Osteoblast (primary cell): ENCODE measurements at regions not wholly inside any gene's neighbourhood (a gene's known extent, or its start where the extent isn't known, plus 50 kb on each side); places are given as distances from the start of the nearest gene placed in this dataset.

Experiments
- DNase-seq: peaks from one replicate; pipeline ENCODE4 v3.0.0; 2011; ENCODE audit warnings: low spot score, mixed read lengths; ENCODE audit not compliant: insufficient read length; ENCODE audit errors: missing footprints
- H2AFZ ChIP-seq: 2 replicates; pipeline ENCODE4 v1.6.0; 2011; ENCODE audit warnings: mild to moderate bottlenecking, low read length
- H3K27ac ChIP-seq: 2 replicates; pipeline ENCODE4 v1.5.1; 2011; ENCODE audit warnings: mild to moderate bottlenecking, low read depth, low read length, moderate library complexity
- H3K27me3 ChIP-seq: 2 replicates; pipeline ENCODE4 v1.6.0; 2012; ENCODE audit warnings: mild to moderate bottlenecking, control low read depth, inconsistent platforms, low read length, moderate library complexity; ENCODE audit not compliant: insufficient read depth
- H3K36me3 ChIP-seq: 2 replicates; pipeline ENCODE4 v1.5.1; 2011; ENCODE audit warnings: mild to moderate bottlenecking, low read length, control low read depth, moderate library complexity; ENCODE audit not compliant: insufficient read depth
- H3K4me1 ChIP-seq: 2 replicates; pipeline ENCODE4 v1.5.1; 2011; ENCODE audit warnings: mild to moderate bottlenecking, low read length, control low read depth, moderate library complexity; ENCODE audit not compliant: insufficient read depth
- H3K4me2 ChIP-seq: 2 replicates; pipeline ENCODE4 v1.6.0; 2011; ENCODE audit warnings: mild to moderate bottlenecking, low read length; ENCODE audit not compliant: insufficient read depth
- H3K4me3 ChIP-seq: fragments of 200-600 bp; sonication (generic); 3 replicates; pipeline ENCODE4 v1.5.1; 2012; ENCODE audit warnings: mild to moderate bottlenecking, low read length, inconsistent platforms; ENCODE audit not compliant: insufficient read depth
- H3K79me2 ChIP-seq: 2 replicates; pipeline ENCODE4 v1.6.0; 2012; ENCODE audit warnings: mild to moderate bottlenecking, low read length, control low read depth, inconsistent platforms; ENCODE audit not compliant: insufficient read depth
- H3K9me3 ChIP-seq: 2 replicates; pipeline ENCODE4 v1.5.1; 2011; ENCODE audit warnings: low read depth, low read length, control low read depth
- H4K20me1 ChIP-seq: 2 replicates; pipeline ENCODE4 v1.6.0; 2012; ENCODE audit warnings: mild to moderate bottlenecking, low read length, control low read depth; ENCODE audit not compliant: insufficient read depth
- TF ChIP-seq, protein P1 (sequence below): IDR thresholded peaks from 2 replicates; pipeline ENCODE4 v1.5.1; 2011; ENCODE audit warnings: mild to moderate bottlenecking, low read depth, low read length, moderate library complexity; ENCODE audit errors: extremely low read depth

DNA sequence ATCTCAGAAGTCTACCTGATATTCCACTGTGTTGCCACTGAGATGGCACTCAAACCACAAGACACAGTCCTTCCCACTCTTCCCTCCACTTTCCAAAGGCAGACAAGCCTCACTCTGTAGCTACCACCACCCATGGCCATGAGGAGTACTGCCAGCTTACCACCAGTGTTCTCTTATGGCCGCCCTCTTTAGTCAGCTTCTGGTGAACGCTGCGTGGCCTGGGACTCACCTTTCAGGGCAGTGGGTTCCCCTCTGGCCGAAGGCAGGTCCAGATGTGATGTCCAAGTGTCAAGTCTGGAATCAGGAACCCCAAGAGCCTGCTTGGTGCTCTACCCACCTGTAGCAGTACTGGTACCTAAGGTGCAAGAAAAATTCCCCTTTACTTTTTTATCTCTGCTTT is 580.8 kb downstream of the LRRIQ3 start:
- Histone ChIP-seq H3K27ac (no peak overlapping the region), H3K4me2 (no peak overlapping the region), H3K79me2 (no peaks in the 10 kb centered on the region), H3K4me1 (no peaks in the 10 kb centered on the region), H3K27me3 (no peaks in the 10 kb centered on the region), H2AFZ (no peak overlapping the region), H3K36me3 (no peaks in the 10 kb centered on the region), H4K20me1 (no peaks in the 10 kb centered on the region), H3K4me3 (no peak overlapping the region), H3K9me3 (no peaks in the 10 kb centered on the region)
- TF ChIP-seq, protein P1, sequence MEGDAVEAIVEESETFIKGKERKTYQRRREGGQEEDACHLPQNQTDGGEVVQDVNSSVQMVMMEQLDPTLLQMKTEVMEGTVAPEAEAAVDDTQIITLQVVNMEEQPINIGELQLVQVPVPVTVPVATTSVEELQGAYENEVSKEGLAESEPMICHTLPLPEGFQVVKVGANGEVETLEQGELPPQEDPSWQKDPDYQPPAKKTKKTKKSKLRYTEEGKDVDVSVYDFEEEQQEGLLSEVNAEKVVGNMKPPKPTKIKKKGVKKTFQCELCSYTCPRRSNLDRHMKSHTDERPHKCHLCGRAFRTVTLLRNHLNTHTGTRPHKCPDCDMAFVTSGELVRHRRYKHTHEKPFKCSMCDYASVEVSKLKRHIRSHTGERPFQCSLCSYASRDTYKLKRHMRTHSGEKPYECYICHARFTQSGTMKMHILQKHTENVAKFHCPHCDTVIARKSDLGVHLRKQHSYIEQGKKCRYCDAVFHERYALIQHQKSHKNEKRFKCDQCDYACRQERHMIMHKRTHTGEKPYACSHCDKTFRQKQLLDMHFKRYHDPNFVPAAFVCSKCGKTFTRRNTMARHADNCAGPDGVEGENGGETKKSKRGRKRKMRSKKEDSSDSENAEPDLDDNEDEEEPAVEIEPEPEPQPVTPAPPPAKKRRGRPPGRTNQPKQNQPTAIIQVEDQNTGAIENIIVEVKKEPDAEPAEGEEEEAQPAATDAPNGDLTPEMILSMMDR: no peak
- DNase-seq: peak; percentile 14

DNA sequence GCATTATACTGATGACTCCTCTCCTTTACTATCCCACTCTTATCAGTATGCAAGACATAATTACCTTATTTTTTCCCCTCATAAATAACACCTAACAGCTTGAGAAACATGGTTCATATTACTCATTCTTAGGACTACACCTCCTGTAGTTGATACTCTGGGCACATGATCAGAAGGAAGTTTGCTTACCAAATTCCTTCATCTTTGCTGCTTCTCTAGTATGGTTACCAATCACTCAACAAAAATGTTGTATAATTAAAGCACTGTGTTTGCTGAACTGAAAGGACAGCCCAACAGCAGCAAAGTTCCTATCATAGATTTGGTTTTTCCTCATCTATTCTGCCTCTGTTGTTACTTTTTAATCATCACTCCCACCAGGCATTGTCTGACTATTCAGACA is 586.3 kb downstream of the LRRIQ3 start:
- H3K27ac ChIP-seq: no peak overlapping the region
- no peaks in the 10 kb centered on the region for H3K36me3 ChIP-seq
- no peak overlapping the region for H2AFZ ChIP-seq
- no peaks in the 10 kb centered on the region for H3K79me2 ChIP-seq
- no peaks in the 10 kb centered on the region for H3K4me1 ChIP-seq
- no peaks in the 10 kb centered on the region for H3K27me3 ChIP-seq
- H3K4me2 ChIP-seq: no peak overlapping the region
- no peak overlapping the region for H3K4me3 ChIP-seq
- no peak for DNase-seq
- TF ChIP-seq, protein P1: no peak
- no peaks in the 10 kb centered on the region for H4K20me1 ChIP-seq
- peaks cover 2% of the 10 kb centered on the region for H3K9me3 ChIP-seq

DNA sequence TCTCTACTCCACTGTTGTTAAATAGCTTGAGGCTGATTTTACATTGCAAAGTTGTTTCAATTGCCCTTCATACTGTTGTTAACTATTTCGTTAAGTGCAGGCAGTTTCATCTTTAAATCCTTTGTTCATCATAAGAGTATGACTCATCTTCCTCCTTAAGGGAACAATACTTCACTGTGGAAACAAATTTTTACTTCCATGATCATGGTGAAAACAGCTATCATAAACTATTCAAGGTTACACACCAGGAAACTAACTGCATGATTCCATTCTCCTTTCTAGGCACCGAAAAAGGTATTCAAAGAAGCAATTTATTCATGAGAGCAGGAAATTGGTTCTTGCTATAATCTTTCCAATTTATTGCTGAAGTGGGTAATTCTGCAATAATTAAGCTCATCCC is 593.2 kb downstream of the LRRIQ3 start:
- H3K4me1 ChIP-seq: no peaks in the 10 kb centered on the region
- no peak overlapping the region for H3K27ac ChIP-seq
- no peaks in the 10 kb centered on the region for H3K27me3 ChIP-seq
- no peak overlapping the region for H3K4me2 ChIP-seq
- TF ChIP-seq, protein P1: no peak
- no peaks in the 10 kb centered on the region for H3K79me2 ChIP-seq
- no peak overlapping the region for H2AFZ ChIP-seq
- DNase-seq: no peak
- no peaks in the 10 kb centered on the region for H3K36me3 ChIP-seq
- H3K4me3 ChIP-seq: no peak overlapping the region
- H3K9me3 ChIP-seq: no peaks in the 10 kb centered on the region
- H4K20me1 ChIP-seq: no peaks in the 10 kb centered on the region

DNA sequence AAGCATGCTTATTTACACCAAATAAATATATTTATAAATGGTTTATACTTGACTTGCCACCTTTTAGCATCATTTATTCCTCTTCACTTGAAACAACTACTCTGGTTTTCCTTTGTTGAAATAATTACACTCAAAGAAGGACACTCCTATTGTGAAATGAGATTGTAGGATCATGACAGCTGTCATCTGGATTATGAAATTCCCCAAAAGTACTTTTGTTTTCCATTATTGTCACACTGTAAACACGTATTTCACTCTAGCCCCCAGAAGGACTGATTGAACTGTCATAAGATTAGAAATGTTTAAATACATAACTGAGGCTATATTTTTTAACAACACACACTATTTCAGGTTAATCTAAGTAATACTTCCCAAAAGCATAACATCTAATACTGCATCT is 593.8 kb downstream of the LRRIQ3 start:
- Histone ChIP-seq H3K36me3 (no peaks in the 10 kb centered on the region), H3K27me3 (no peaks in the 10 kb centered on the region), H3K4me1 (no peaks in the 10 kb centered on the region), H3K4me2 (no peak overlapping the region), H4K20me1 (no peaks in the 10 kb centered on the region), H3K9me3 (no peaks in the 10 kb centered on the region), H3K4me3 (no peak overlapping the region), H3K79me2 (no peaks in the 10 kb centered on the region), H3K27ac (no peak overlapping the region), H2AFZ (no peak overlapping the region)
- no peak for DNase-seq
- TF ChIP-seq, protein P1: no peak
